Heart left ventricle (tissue), 16 donors: ENCODE measurements at regions not wholly inside any gene's neighbourhood (a gene's known extent, or its start where the extent isn't known, plus 50 kb on each side); places are given as distances from the start of the nearest gene placed in this dataset.

Experiments
- ATAC-seq, 4 donors: fragments of 200-7000 bp; cut with Tn5 transposase; one replicate each; pipeline ENCODE4 v1.9.1; 2020 to 2022; ENCODE audit warnings: moderate library complexity in 4 of 4, mild to moderate bottlenecking in 3 of 4, moderate number of reproducible peaks in 1 of 4
- DNase-seq, 5 donors: peaks; one replicate each; pipeline ENCODE4 v3.0.0-alpha.2; 2020
- H3K27ac ChIP-seq, 12 donors: fragments of 200-600 bp; sonication (generic) in 4 of 12; one replicate each; pipeline versions ENCODE4 v1.5.0 to v1.8.0; 2016 to 2022; ENCODE audit warnings: mild to moderate bottlenecking in 2 of 12
- H3K27me3 ChIP-seq, 9 donors: fragments of 200-600 bp; sonication (generic) in 2 of 9; one replicate each; pipeline versions ENCODE4 v1.5.1 to v1.8.0; 2016 to 2022; ENCODE audit warnings: mild to moderate bottlenecking in 3 of 9
- H3K36me3 ChIP-seq, 9 donors: fragments of 200-600 bp; sonication (generic) in 2 of 9; one replicate each; pipeline versions ENCODE4 v1.5.0 to v1.8.0; 2018 to 2022; ENCODE audit warnings: mild to moderate bottlenecking in 2 of 9
- H3K4me1 ChIP-seq, 12 donors: fragments of 200-600 bp; sonication (generic) in 4 of 12; one replicate each; pipeline versions ENCODE4 v1.5.0 to v1.8.0; 2016 to 2022; ENCODE audit warnings: mild to moderate bottlenecking in 3 of 12
- H3K4me3 ChIP-seq, 12 donors: fragments of 200-600 bp; sonication (generic) in 4 of 12; one replicate each; pipeline versions ENCODE4 v1.5.0 to v1.8.0; 2017 to 2022; ENCODE audit warnings: mild to moderate bottlenecking in 9 of 12, moderate library complexity in 4 of 12
- H3K9me3 ChIP-seq, 12 donors: fragments of 200-600 bp; sonication (generic) in 4 of 12; one replicate each; pipeline versions ENCODE4 v1.5.0 to v1.8.0; 2016 to 2022; ENCODE audit warnings: mild to moderate bottlenecking in 1 of 12
- CTCF ChIP-seq, 12 donors: fragments of 200-600 bp; sonication (generic) in 4 of 12; IDR thresholded peaks; one replicate each; pipeline versions ENCODE4 v1.5.0 to v1.8.0; 2018 to 2022; ENCODE audit warnings: antibody characterized with exemption in 12 of 12, mild to moderate bottlenecking in 5 of 12
- POLR2A ChIP-seq, 2 donors: fragments of 450-650 bp; IDR thresholded peaks; one replicate each; pipeline ENCODE4 v1.6.1; 2017; ENCODE audit warnings: antibody characterized with exemption in 2 of 2, mild to moderate bottlenecking in 2 of 2, moderate library complexity in 2 of 2
- WGBS, 4 donors: extraction: QIAGEN DNeasy Blood & Tissue Kit in 2 of 4; methylation state at CpG; one replicate each; pipeline versions ENCODE4 v1.1.5 to v1.1.7; 2013 to 2018; 5-methylcytosine and 5-hydroxymethylcytosine counted together
- intact Hi-C, 10 donors: fragments of 100-400 bp; cut with DNase I; formaldehyde crosslinking; loops; one replicate each; pipeline versions ENCODE4 v1.11.1 to v1.14.2; 2022
- donor health status: ischemic (EF 13 %, LVEDD 7.1; RV severe dilation, severe dysfunction).
- donor health status: healthy with polysubstance abuse.
- donor health status: DM: no; HTN: yes; CAD: no.
- donor health status: DM: no; HTN: no; CAD: no.
- donor health status: ischemic (EF 25% LVEDD 6.9; RV normal size, moderate dysfunction).
- donor health status: ischemic (EF 25% LVEDD 5.7; RV mildly dilated, moderate dysfunction).
- donor health status: healthy.
- donor health status: DM: yes; HTN: yes; CAD: no.
- donor health status: ischemic (EF 35%, LVEDD 5.7; RV mildly dilated, moderate dysfunction).
- donor health status: nonischemic (EF 11% LVEDD 7.7; RV severe dilation, severe dysfunction).
- donor health status: DM: yes; HTN: yes; CAD: no.
- donor health status: PGD.
- donor health status: ischemic (EF 29% LVEDD 5.4; RV normal size, mild dysfunction).
- donor health status: nonischemic (EF 23%, LVEDD 6.1; RV moderate dilation, normal function).

GRCh38 chr11:31973172-31973571 is 117.7 kb upstream of the RCN1 start:
- ATAC-seq (no peak), DNase-seq (no peak)
- Histone ChIP-seq H3K4me3 (no peak overlapping the region), H3K27ac (no peak overlapping the region), H3K9me3 (no peaks in the 10 kb centered on the region), H3K27me3 (peaks cover 0 to 18% (median 14%) of the 10 kb centered on the region in 9 donors), H3K36me3 (no peaks in the 10 kb centered on the region), H3K4me1 (peaks cover 0 to 11% (median 1%) of the 10 kb centered on the region in 12 donors)
- intact Hi-C loops, result no loop called here
- WGBS, 4 donors, result 63 to 71% (median 70%) methylated on average over 4 of the region's 4 CpGs
- TF ChIP-seq POLR2A (IDR thresholded peaks at IDR 0.05) (no peak), CTCF (IDR thresholded peaks at IDR 0.05) (no peak)

DNA sequence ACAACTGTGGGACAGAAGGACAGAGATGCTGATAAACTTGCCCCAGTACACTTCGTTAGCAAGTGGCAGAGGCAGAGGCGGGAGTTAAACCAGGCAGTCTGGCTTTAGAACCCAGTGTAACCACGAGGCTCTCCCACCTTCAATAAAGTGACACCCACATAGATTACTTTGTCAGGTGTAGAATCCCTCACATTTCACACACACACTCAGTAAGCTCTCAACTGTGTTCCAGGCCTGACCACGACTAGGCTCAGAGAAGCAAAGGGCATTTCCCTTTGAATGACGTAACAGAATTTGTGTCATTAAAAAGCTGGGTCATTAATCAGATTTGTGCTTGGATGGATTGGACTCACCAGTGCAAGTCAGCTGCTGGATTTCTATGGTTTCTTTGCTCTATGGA is 118.3 kb upstream of the RCN1 start:
- ATAC-seq (no peak), DNase-seq (no peak)
- intact Hi-C loops, result no loop called here
- Histone ChIP-seq H3K36me3 (no peaks in the 10 kb centered on the region), H3K9me3 (no peaks in the 10 kb centered on the region), H3K27ac (no peak overlapping the region), H3K4me3 (no peak overlapping the region), H3K4me1 (peaks cover 0 to 17% (median 2%) of the 10 kb centered on the region in 12 donors), H3K27me3 (peaks cover 0 to 12% (median 9%) of the 10 kb centered on the region in 9 donors)
- WGBS, 4 donors, result 76 to 82% (median 79%) methylated on average over 5 of the region's 5 CpGs
- no peak for TF ChIP-seq CTCF (IDR thresholded peaks at IDR 0.05)
- TF ChIP-seq POLR2A (IDR thresholded peaks at IDR 0.05), result no peak

DNA sequence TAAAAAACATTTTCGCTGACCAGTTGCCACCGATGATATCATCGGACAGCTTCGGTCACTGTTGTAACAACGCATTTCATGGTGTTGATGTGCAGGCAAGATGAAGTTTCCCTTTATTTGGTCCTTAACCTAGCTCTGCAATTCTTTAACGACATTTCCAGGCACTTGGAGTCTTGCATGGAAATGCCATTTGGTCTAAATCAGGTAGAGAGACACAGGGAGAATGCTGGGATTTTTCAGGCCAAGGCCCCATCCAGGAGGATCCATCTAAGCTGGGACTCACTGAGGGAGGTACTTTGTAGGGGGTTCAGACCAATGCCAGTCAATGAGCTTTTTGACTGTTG is 121.5 kb upstream of the RCN1 start:
- intact Hi-C loops, result loop anchor here in 1 of 10 donors (10.0 kb wide), 1 partner anchor 335 kb away; no protein-coding TSS in a partner anchor
- peak in 1 of 4 donors; percentile 10 for ATAC-seq
- 43 to 76% (median 63%) methylated on average over 6 of the region's 6 CpGs for WGBS, 4 donors
- Histone ChIP-seq H3K27ac (no peak overlapping the region), H3K4me1 (peaks cover 0 to 21% (median 2%) of the 10 kb centered on the region in 12 donors), H3K36me3 (no peaks in the 10 kb centered on the region), H3K9me3 (no peaks in the 10 kb centered on the region), H3K27me3 (peaks cover 0 to 6% (median 0%) of the 10 kb centered on the region in 9 donors), H3K4me3 (no peak overlapping the region)
- no peak for TF ChIP-seq POLR2A (IDR thresholded peaks at IDR 0.05)
- no peak for TF ChIP-seq CTCF (IDR thresholded peaks at IDR 0.05)
- no peak for DNase-seq

- H3K27me3 ChIP-seq, result peaks cover 0 to 6% (median 0%) of the 10 kb centered on the region in 9 donors
- peak in 3 of 5 donors; percentile 17 to 39 (median 38) for DNase-seq
- no peaks in the 10 kb centered on the region for H3K36me3 ChIP-seq
- intact Hi-C loops, result loop anchor here in 1 of 10 donors (10.0 kb wide), 1 partner anchor 334 kb away; no protein-coding TSS in a partner anchor
- no peak overlapping the region for H3K4me3 ChIP-seq
- H3K27ac ChIP-seq, result no peak overlapping the region
- no peak for TF ChIP-seq POLR2A (IDR thresholded peaks at IDR 0.05)
- TF ChIP-seq CTCF (IDR thresholded peaks at IDR 0.05), result no peak
- peaks cover 0 to 21% (median 2%) of the 10 kb centered on the region in 12 donors for H3K4me1 ChIP-seq
- peak in 3 of 4 donors; percentile 62 to 94 (median 82) for ATAC-seq
- WGBS, 4 donors, result 54 to 65% (median 57%) methylated on average over 13 of the region's 13 CpGs
- no peaks in the 10 kb centered on the region for H3K9me3 ChIP-seq
Observed at GRCh38 chr11:31968461-31969358, 122.2 kb upstream of the RCN1 start.
